ENCODE measurements at regions not wholly inside any gene's neighbourhood (a gene's known extent, or its start where the extent isn't known, plus 50 kb on each side); places are given as distances from the start of the nearest gene placed in this dataset.

DNA sequence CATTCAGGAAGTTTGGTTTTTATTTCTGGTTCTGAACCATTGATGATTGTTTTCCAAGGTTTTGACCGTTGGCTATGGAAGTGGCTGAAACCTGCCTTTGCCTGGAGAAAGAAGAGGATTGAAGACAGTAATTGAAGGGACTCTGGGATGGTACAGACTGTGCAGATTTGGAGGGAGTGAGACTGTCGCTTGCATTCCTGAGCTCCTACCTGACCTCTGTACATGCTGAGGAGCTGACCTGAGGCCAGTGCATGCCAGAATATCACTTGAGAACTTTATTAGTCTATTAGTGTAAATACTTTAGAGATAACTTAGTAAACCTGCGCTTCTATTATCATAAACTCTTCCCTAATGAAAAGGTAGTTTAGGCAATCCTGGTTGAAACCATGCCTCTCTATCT, 276.4 kb downstream of the IRS2 start:
- Histone ChIP-seq H4K20me1 (ENCODE audit: control insufficient read depth, extremely low read depth, insufficient read depth, low read length) (no peaks in the 10 kb centered on the region), H3K36me3 (ENCODE audit: control insufficient read depth in 2 of 2, extremely low read depth in 1 of 2, insufficient read depth in 2 of 2, low read length in 2 of 2) (no peaks in the 10 kb centered on the region), H3K27me3 (ENCODE audit: control insufficient read depth, extremely low read depth, insufficient read depth, low read length) (no peaks in the 10 kb centered on the region), H2AFZ (ENCODE audit: control insufficient read depth, low read length) (no peak overlapping the region), H3K9me1 (ENCODE audit: control insufficient read depth, extremely low read depth, insufficient read depth, low read length) (no peaks in the 10 kb centered on the region), H3K4me1 (ENCODE audit: control insufficient read depth, extremely low read depth, insufficient read depth, low read length) (no peaks in the 10 kb centered on the region), H3K4me2 (ENCODE audit: control insufficient read depth, extremely low read depth, insufficient read depth, low read depth, low read length) (no peak overlapping the region), H3K79me2 (ENCODE audit: control insufficient read depth, insufficient read depth, low read length) (no peaks in the 10 kb centered on the region), H3K9me3 (ENCODE audit: control insufficient read depth, low read depth, low read length) (no peaks in the 10 kb centered on the region), H3K4me3 (ENCODE audit: control insufficient read depth in 2 of 3, extremely low read depth in 1 of 3, insufficient read depth in 2 of 3, low read depth in 1 of 3, low read length in 3 of 3) (no peak overlapping the region), H3K9ac (ENCODE audit: control insufficient read depth, extremely low read depth, insufficient read depth, low read length) (no peak overlapping the region), H3K27ac (ENCODE audit: control insufficient read depth, insufficient read depth, low read length) (no peak overlapping the region)
- FAIRE-seq: no peak
- dilution Hi-C loops (cut with MboI; ENCODE audit: extremely low pct_ligation_motif_present, low sequenced_read_pairs): no loop called here
- TF ChIP-seq, protein P1, sequence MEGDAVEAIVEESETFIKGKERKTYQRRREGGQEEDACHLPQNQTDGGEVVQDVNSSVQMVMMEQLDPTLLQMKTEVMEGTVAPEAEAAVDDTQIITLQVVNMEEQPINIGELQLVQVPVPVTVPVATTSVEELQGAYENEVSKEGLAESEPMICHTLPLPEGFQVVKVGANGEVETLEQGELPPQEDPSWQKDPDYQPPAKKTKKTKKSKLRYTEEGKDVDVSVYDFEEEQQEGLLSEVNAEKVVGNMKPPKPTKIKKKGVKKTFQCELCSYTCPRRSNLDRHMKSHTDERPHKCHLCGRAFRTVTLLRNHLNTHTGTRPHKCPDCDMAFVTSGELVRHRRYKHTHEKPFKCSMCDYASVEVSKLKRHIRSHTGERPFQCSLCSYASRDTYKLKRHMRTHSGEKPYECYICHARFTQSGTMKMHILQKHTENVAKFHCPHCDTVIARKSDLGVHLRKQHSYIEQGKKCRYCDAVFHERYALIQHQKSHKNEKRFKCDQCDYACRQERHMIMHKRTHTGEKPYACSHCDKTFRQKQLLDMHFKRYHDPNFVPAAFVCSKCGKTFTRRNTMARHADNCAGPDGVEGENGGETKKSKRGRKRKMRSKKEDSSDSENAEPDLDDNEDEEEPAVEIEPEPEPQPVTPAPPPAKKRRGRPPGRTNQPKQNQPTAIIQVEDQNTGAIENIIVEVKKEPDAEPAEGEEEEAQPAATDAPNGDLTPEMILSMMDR (optimal IDR thresholded peaks at IDR 0.05 in 1 of 3, IDR thresholded peaks at IDR 0.05 in 1 of 3, conservative IDR thresholded peaks at IDR 0.05 in 1 of 3; ENCODE audit: extremely low read depth in 1 of 3, insufficient read depth in 2 of 3, low read length in 3 of 3): no peak
- no peak for TF ChIP-seq EZH2 (IDR thresholded peaks at IDR 0.05; ENCODE audit: low read length)
- DNase-seq (ENCODE audit: low read depth, low spot score): no peak

DNA sequence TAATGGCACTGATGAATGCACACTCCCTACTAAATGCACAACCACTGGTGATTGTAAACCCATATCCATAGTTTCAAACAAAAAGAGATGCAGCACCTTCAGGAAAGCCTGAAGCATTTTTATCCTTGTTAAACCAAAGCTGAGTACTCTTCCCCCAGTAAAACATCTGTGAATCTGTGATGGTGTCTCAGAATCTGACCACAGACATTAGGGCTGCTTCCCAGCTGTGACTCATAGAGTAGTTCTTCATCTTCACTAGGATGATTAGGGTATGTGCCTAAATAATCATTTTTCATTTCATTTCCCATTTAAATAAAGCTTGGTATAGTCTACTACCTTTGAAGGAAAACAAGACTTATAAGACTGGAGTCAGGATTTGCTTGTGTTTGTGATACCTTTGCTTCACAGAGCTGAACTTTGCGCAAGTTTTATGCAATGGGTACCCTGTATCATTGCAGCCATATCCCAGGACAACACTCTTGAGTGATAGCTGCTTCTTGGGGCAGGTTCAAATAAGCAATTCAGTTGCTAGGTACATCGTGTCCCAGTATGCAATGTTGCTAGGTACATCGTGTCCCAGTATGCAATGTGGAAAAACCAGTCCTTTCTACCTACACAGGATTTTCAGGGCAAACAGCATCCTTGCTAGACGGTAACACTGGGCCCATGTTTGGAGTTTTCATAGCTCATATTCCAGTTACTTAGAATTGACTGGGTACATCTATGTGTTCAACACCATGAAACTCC, 277.1 kb downstream of the IRS2 start:
- H4K20me1 ChIP-seq (ENCODE audit: control insufficient read depth, extremely low read depth, insufficient read depth, low read length): no peaks in the 10 kb centered on the region
- TF ChIP-seq, protein P1 (optimal IDR thresholded peaks at IDR 0.05 in 1 of 3, IDR thresholded peaks at IDR 0.05 in 1 of 3, conservative IDR thresholded peaks at IDR 0.05 in 1 of 3; ENCODE audit: extremely low read depth in 1 of 3, insufficient read depth in 2 of 3, low read length in 3 of 3): no peak
- no peak for TF ChIP-seq EZH2 (IDR thresholded peaks at IDR 0.05; ENCODE audit: low read length)

More for the DNA sequence above, 277.1 kb downstream of the IRS2 start:
- Histone ChIP-seq H3K4me1 (ENCODE audit: control insufficient read depth, extremely low read depth, insufficient read depth, low read length) (no peaks in the 10 kb centered on the region), H3K4me3 (ENCODE audit: control insufficient read depth in 2 of 3, extremely low read depth in 1 of 3, insufficient read depth in 2 of 3, low read depth in 1 of 3, low read length in 3 of 3) (no peak overlapping the region), H2AFZ (ENCODE audit: control insufficient read depth, low read length) (no peak overlapping the region), H3K9ac (ENCODE audit: control insufficient read depth, extremely low read depth, insufficient read depth, low read length) (no peak overlapping the region), H3K36me3 (ENCODE audit: control insufficient read depth in 2 of 2, extremely low read depth in 1 of 2, insufficient read depth in 2 of 2, low read length in 2 of 2) (no peaks in the 10 kb centered on the region), H3K27ac (ENCODE audit: control insufficient read depth, insufficient read depth, low read length) (no peak overlapping the region), H3K27me3 (ENCODE audit: control insufficient read depth, extremely low read depth, insufficient read depth, low read length) (no peaks in the 10 kb centered on the region), H3K9me1 (ENCODE audit: control insufficient read depth, extremely low read depth, insufficient read depth, low read length) (no peaks in the 10 kb centered on the region), H3K79me2 (ENCODE audit: control insufficient read depth, insufficient read depth, low read length) (no peaks in the 10 kb centered on the region), H3K4me2 (ENCODE audit: control insufficient read depth, extremely low read depth, insufficient read depth, low read depth, low read length) (no peak overlapping the region), H3K9me3 (ENCODE audit: control insufficient read depth, low read depth, low read length) (no peaks in the 10 kb centered on the region)
- peak; percentile 29 for FAIRE-seq
- DNase-seq (ENCODE audit: low read depth, low spot score): no peak
- dilution Hi-C loops (cut with MboI; ENCODE audit: extremely low pct_ligation_motif_present, low sequenced_read_pairs): no loop called here
